K562 (cell line): ENCODE measurements at regions not wholly inside any gene's neighbourhood (a gene's known extent, or its start where the extent isn't known, plus 50 kb on each side); places are given as distances from the start of the nearest gene placed in this dataset.

Source experiments
- ATAC-seq: fragments of 200-7000 bp; cut with Tn5 transposase; 3 replicates; pipeline ENCODE4 v1.9.1; 2020; ENCODE audit warnings: moderate library complexity
- BruUV-seq: library from RNA; stranded (reverse); fragments of 400-500 nt; replicated peaks from 2 replicates; lab custom pipeline; 2021; lab: Mats Ljungman, UMichigan
- CTCF ChIA-PET: fragments of 300-600 bp; formaldehyde crosslinking; extraction: SDS; loops from one replicate; lab custom pipeline; 2021; ENCODE audit warnings: low intra/inter-chr PET ratio; lab: Yijun Ruan, JAX
- POLR2A ChIA-PET: fragments of 300-600, 350-650 bp; sonication (Branson Sonifier 250); formaldehyde crosslinking; extraction: SDS; loops from one replicate; lab custom pipeline; 2021; ENCODE audit warnings: antibody characterized with exemption, inconsistent platforms; lab: Yijun Ruan, JAX
- DNase-seq, 4 experiments: peaks; one replicate each; pipeline versions ENCODE4 v3.0.0 to v3.0.0-alpha.2; 2011 to 2018; ENCODE audit warnings: low spot score in 3 of 4, mixed read lengths in 3 of 4; ENCODE audit errors: extremely low read depth in 1 of 4
- FAIRE-seq: peaks from 2 replicates; lab custom pipeline; 2011; peaks lifted over from hg19 to GRCh38; lab: Jason Lieb, UNC
- H2AFZ ChIP-seq: 2 replicates; pipeline ENCODE4 v1.6.0; 2011; ENCODE audit warnings: low read depth, low read length, control low read depth, inconsistent platforms
- H3K27ac ChIP-seq: fragments of 200-600 bp; 3 replicates; pipeline ENCODE4 v1.8.0; 2011; ENCODE audit warnings: low read depth, mild to moderate bottlenecking, control low read depth, inconsistent platforms, low read length, moderate library complexity, mixed read lengths; ENCODE audit errors: extremely low read depth
- H3K27me3 ChIP-seq, 2 experiments: fragments of 300-600 bp in 1 of 2; 2 replicates in 1 of 2; 3 replicates in 1 of 2; pipeline versions ENCODE4 v1.6.0 to v1.8.0; 2011; ENCODE audit warnings: inconsistent platforms in 2 of 2, low read length in 2 of 2, mild to moderate bottlenecking in 1 of 2, mixed read lengths in 1 of 2, moderate library complexity in 1 of 2; ENCODE audit not compliant: control insufficient read depth in 2 of 2, insufficient read depth in 2 of 2
- H3K36me3 ChIP-seq: fragments of 300-600 bp; 3 replicates; pipeline ENCODE4 v1.8.0; 2011; ENCODE audit warnings: mild to moderate bottlenecking, low read length, inconsistent platforms; ENCODE audit not compliant: control insufficient read depth, insufficient read depth
- H3K4me1 ChIP-seq, 2 experiments: fragments of 200-600 bp in 1 of 2; replicated peaks in 1 of 2; 2 replicates in 1 of 2; 3 replicates in 1 of 2; pipeline versions ENCODE4 v1.5.1 to v1.8.0; 2011; ENCODE audit warnings: inconsistent platforms in 2 of 2, low read length in 2 of 2, mild to moderate bottlenecking in 1 of 2, mixed read lengths in 1 of 2, moderate library complexity in 1 of 2; ENCODE audit not compliant: control insufficient read depth in 2 of 2, insufficient read depth in 2 of 2
- H3K4me2 ChIP-seq: 2 replicates; pipeline ENCODE4 v1.6.1; 2011; ENCODE audit warnings: low read length, control low read depth, inconsistent platforms, mixed read lengths; ENCODE audit not compliant: insufficient read depth
- H3K4me3 ChIP-seq: fragments of 200-600 bp; sonication (generic), shearing (Covaris generic); 2 replicates; pipeline ENCODE4 v1.5.1; 2016; ENCODE audit warnings: control low read depth, inconsistent platforms
- H3K79me2 ChIP-seq: fragments of 200-600 bp; 3 replicates; pipeline ENCODE4 v1.8.0; 2011; ENCODE audit warnings: low read length, inconsistent platforms; ENCODE audit not compliant: control insufficient read depth, insufficient read depth
- H3K9ac ChIP-seq, 2 experiments: 2 replicates each; pipeline versions ENCODE4 v1.6.0 to v1.6.1; 2011; ENCODE audit warnings: low read depth in 2 of 2, low read length in 2 of 2, control low read depth in 1 of 2, inconsistent platforms in 1 of 2, mild to moderate bottlenecking in 1 of 2, mixed read lengths in 1 of 2; ENCODE audit not compliant: insufficient read depth in 1 of 2
- H3K9me1 ChIP-seq: one replicate; pipeline ENCODE4 v1.6.0; 2011; ENCODE audit warnings: inconsistent platforms, mild to moderate bottlenecking, low read length, moderate library complexity; ENCODE audit not compliant: control insufficient read depth, insufficient read depth
- H3K9me3 ChIP-seq: replicated peaks from 2 replicates; pipeline ENCODE4 v1.5.1; 2011; ENCODE audit warnings: low read depth, low read length, inconsistent platforms; ENCODE audit not compliant: control insufficient read depth, insufficient read depth
- H4K20me1 ChIP-seq: replicated peaks from 2 replicates; pipeline ENCODE4 v1.6.1; 2011; ENCODE audit warnings: low read length, inconsistent platforms, mixed read lengths; ENCODE audit not compliant: control insufficient read depth, insufficient read depth
- HDAC6 ChIP-seq: IDR thresholded peaks from 2 replicates; pipeline ENCODE4 v1.6.1; 2012; ENCODE audit warnings: low read depth, mild to moderate bottlenecking, control low read depth, inconsistent platforms, low read length, moderate library complexity
- MED1 ChIP-seq: sonication (generic); formaldehyde crosslinking; IDR thresholded peaks from 2 replicates; pipeline ENCODE4 v1.8.1; 2023; ENCODE audit warnings: missing genetic modification reagents, borderline replicate concordance
- RNF2 ChIP-seq: sonication (generic); IDR thresholded peaks from 2 replicates; pipeline ENCODE4 v1.6.1; 2016
- SIN3A ChIP-seq, 2 experiments: fragments of 150-350 bp in 1 of 2; IDR thresholded peaks; 2 replicates each; pipeline ENCODE4 v1.6.1; 2011 to 2016; ENCODE audit warnings: borderline replicate concordance in 2 of 2, low read depth in 2 of 2, low read length in 2 of 2, mild to moderate bottlenecking in 2 of 2, moderate library complexity in 2 of 2; ENCODE audit not compliant: control insufficient read depth in 1 of 2
- ZNF12 ChIP-seq: sonication (generic); formaldehyde crosslinking; IDR thresholded peaks from 2 replicates; pipeline ENCODE4 v1.4.0; 2020; ENCODE audit warnings: mild to moderate bottlenecking, missing genetic modification reagents
- ZNF431 ChIP-seq: sonication (generic); formaldehyde crosslinking; IDR thresholded peaks from 2 replicates; pipeline ENCODE4 v1.8.0; 2022; ENCODE audit warnings: mild to moderate bottlenecking, missing genetic modification reagents
- WGBS: fragments of 100-300 bp; shearing (Covaris generic); methylation state at CpG from one replicate; pipeline ENCODE4 v1.1.6; 2016; ENCODE audit warnings: low coverage, mixed read lengths; ENCODE audit not compliant: insufficient coverage; ENCODE audit errors: missing lambda C conversion rate; 5-methylcytosine and 5-hydroxymethylcytosine counted together
- in situ Hi-C: fragments of 300-500 bp; cut with MboI; formaldehyde crosslinking; loops from 4 replicates; pipeline ENCODE4 v1.15.0; 2018; ENCODE audit warnings: inconsistent platforms, mixed read lengths
- intact Hi-C: fragments of 100-400 bp; cut with micrococcal nuclease; formaldehyde crosslinking; loops from 2 replicates; pipeline ENCODE4 v1.14.2; 2022
- TF ChIP-seq, protein P1 (sequence below), 2 experiments: fragments of 450-650 bp; IDR thresholded peaks; 2 replicates each; pipeline ENCODE4 v1.6.1; 2016

DNA sequence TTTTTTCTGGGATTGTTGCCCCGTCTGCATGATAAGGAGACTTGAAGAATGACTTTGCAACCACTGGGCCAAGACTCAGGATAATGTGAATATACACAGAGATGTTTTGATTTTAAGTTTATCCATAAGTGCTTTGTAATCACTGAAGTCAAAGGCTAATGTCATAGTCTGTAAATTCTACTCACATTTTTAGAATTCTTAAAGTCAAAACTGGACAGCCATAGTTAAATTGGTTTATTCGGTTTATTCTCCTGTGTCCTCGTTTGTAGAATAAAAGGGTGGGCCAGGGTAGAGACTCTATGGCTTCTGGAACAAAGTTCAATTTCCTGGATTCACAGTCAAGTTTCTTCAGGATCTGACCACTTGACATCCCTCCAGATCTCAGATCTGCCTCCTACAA lies 327.7 kb upstream of the TNC start:
- Histone ChIP-seq H3K27ac (no peak overlapping the region), H3K36me3 (no peaks in the 10 kb centered on the region), H3K4me2 (no peak overlapping the region), H2AFZ (no peak overlapping the region), H3K4me3 (no peak overlapping the region)
- in situ Hi-C loops (no loop called here), intact Hi-C loops (no loop called here)
- 4% methylated on average over 3 of the region's 3 CpGs for WGBS
- ATAC-seq (no peak), FAIRE-seq (no peak)
- CTCF ChIA-PET, result no interaction called here
- no peak for TF ChIP-seq SIN3A (IDR thresholded peaks at IDR 0.05; ENCODE audit: borderline replicate concordance in 2 of 2, control insufficient read depth in 1 of 2, low read depth in 2 of 2, low read length in 2 of 2)
- TF ChIP-seq, protein P1, sequence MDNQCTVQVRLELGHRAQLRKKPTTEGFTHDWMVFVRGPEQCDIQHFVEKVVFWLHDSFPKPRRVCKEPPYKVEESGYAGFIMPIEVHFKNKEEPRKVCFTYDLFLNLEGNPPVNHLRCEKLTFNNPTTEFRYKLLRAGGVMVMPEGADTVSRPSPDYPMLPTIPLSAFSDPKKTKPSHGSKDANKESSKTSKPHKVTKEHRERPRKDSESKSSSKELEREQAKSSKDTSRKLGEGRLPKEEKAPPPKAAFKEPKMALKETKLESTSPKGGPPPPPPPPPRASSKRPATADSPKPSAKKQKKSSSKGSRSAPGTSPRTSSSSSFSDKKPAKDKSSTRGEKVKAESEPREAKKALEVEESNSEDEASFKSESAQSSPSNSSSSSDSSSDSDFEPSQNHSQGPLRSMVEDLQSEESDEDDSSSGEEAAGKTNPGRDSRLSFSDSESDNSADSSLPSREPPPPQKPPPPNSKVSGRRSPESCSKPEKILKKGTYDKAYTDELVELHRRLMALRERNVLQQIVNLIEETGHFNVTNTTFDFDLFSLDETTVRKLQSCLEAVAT (IDR thresholded peaks at IDR 0.05), result no peak
- no peak for TF ChIP-seq MED1 (CRISPR knock-in tag)
- TF ChIP-seq, all 486 proteins: peak for 0
- no peak overlapping the region for H3K9ac ChIP-seq
- H3K27me3 ChIP-seq, result no peaks in the 10 kb centered on the region
- DNase-seq, result no peak
- BruUV-seq, result no TSS peak
- H4K20me1 ChIP-seq, result no peaks in the 10 kb centered on the region
- no peaks in the 10 kb centered on the region; the same call in 1 of the 2 replicates for H3K9me3 ChIP-seq
- H3K9me1 ChIP-seq, result no peaks in the 10 kb centered on the region
- no peaks in the 10 kb centered on the region for H3K4me1 ChIP-seq
- no peaks in the 10 kb centered on the region for H3K79me2 ChIP-seq
- POLR2A ChIA-PET, result no interaction called here

DNA sequence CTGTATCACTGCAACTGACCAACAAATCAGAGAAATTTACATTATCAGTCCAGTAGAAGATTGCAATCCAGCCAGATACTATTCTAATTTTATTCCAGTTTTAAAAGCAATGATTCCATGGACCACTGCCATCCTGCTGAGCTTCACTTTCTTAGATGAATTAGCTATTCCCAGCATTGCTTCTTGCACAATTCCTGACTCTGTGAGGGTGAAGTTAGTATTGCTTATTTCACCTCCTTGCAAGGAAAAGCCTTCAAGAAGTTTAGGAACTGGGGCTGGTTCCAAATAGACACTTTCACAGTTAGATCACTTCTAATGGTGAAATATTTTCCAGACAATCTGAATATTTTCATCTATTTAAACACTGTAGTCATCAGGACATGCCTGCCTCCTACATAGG lies 338.6 kb upstream of the TNC start:
- intact Hi-C loops, result no loop called here
- Histone ChIP-seq H4K20me1 (no peaks in the 10 kb centered on the region), H3K9me1 (no peaks in the 10 kb centered on the region), H3K9me3 (0 out of 2 replicates have a peak, but pooled peaks cover 2% of the 10 kb centered on the region), H3K4me1 (no peaks in the 10 kb centered on the region), H3K4me3 (no peak overlapping the region), H3K4me2 (no peak overlapping the region), H3K79me2 (no peaks in the 10 kb centered on the region), H3K36me3 (no peaks in the 10 kb centered on the region)
- in situ Hi-C loops, result no loop called here
- CTCF ChIA-PET, result no interaction called here
- ATAC-seq (no peak), FAIRE-seq (no peak)
- no TSS peak for BruUV-seq
- TF ChIP-seq RNF2 (no peak), HDAC6 (no peak), ZNF12 (CRISPR knock-in tag) (no peak), ZNF431 (no peak)
- TF ChIP-seq, all 486 proteins: peak for 0
- H3K27ac ChIP-seq, result no peak overlapping the region
- H2AFZ ChIP-seq, result no peak overlapping the region
- no peak for DNase-seq
- H3K9ac ChIP-seq, result no peak overlapping the region
- POLR2A ChIA-PET, result no interaction called here
- no peaks in the 10 kb centered on the region for H3K27me3 ChIP-seq
